HEK293 (cell line): ENCODE measurements at regions not wholly inside any gene's neighbourhood (a gene's known extent, or its start where the extent isn't known, plus 50 kb on each side); places are given as distances from the start of the nearest gene placed in this dataset.

Source experiments
- CTCF ChIP-seq: fragments of 450-650 bp; formaldehyde crosslinking; IDR thresholded peaks from 2 replicates; pipeline ENCODE4 v1.5.1; 2016; ENCODE audit warnings: missing biosample characterization, missing genetic modification characterization
- HOXD13 ChIP-seq: sonication (generic); formaldehyde crosslinking; IDR thresholded peaks from 2 replicates; pipeline ENCODE4 v1.8.0; 2022; ENCODE audit warnings: missing genetic modification reagents, borderline replicate concordance
- TCF7L2 ChIP-seq: IDR thresholded peaks from 2 replicates; pipeline ENCODE4 v1.6.1; 2011; ENCODE audit warnings: low read depth, mild to moderate bottlenecking, inconsistent platforms, low read length, moderate library complexity, borderline replicate concordance
- YY1 ChIP-seq: fragments of 450-650 bp; formaldehyde crosslinking; IDR thresholded peaks from 2 replicates; pipeline ENCODE4 v1.5.1; 2018; ENCODE audit warnings: missing biosample characterization, missing genetic modification characterization
- ZBTB48 ChIP-seq: fragments of 450-650 bp; formaldehyde crosslinking; IDR thresholded peaks from 2 replicates; pipeline ENCODE4 v1.5.1; 2016; ENCODE audit warnings: missing biosample characterization, missing genetic modification characterization
- ZNF138 ChIP-seq: fragments of 450-650 bp; formaldehyde crosslinking; IDR thresholded peaks from 2 replicates; pipeline ENCODE4 v1.5.1; 2016; ENCODE audit warnings: missing biosample characterization, missing genetic modification characterization, borderline replicate concordance
- ZNF169 ChIP-seq: fragments of 450-650 bp; formaldehyde crosslinking; IDR thresholded peaks from 2 replicates; pipeline ENCODE4 v1.5.1; 2016; ENCODE audit warnings: missing biosample characterization, missing genetic modification characterization

DNA sequence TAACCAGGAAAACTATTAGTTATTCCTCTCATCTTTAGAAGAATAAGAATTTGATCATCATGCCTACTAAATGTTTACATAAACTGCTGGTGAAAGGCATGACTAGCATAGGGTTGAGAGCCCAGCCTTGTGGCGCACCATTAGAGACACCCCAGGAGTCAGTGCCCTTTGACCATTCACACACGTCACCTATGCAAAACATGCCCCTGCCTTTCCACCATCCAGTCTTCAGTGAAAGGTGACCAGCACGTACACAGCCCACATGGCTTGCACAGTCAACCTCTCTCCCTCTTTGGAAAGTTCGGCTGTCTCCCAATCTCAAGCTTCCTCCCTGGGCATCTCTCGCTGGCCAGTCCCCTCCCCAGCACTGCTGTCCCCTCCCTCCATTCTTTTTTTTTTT lies 150.3 kb downstream of the ENGASE start:
- no peak for TF ChIP-seq CTCF
- TF ChIP-seq YY1: no peak
- no peak for TF ChIP-seq TCF7L2
- no peak for TF ChIP-seq ZNF169 (tag by site-specific recombination)
- TF ChIP-seq ZNF138 (tag by site-specific recombination): no peak
- no peak for TF ChIP-seq HOXD13 (CRISPR knock-in tag)
- no peak for TF ChIP-seq ZBTB48 (tag by site-specific recombination)
